OCI-LY1 (cell line): ENCODE measurements at regions not wholly inside any gene's neighbourhood (a gene's known extent, or its start where the extent isn't known, plus 50 kb on each side); places are given as distances from the start of the nearest gene placed in this dataset.

Source experiments
- H2AFZ ChIP-seq: fragments of 200-600 bp; sonication (generic), shearing (Covaris generic); 2 replicates; pipeline ENCODE4 v1.6.0; 2014; ENCODE audit warnings: antibody characterized with exemption, mild to moderate bottlenecking, low read length
- H3F3A ChIP-seq: fragments of 200-600 bp; sonication (generic), shearing (Covaris generic); 2 replicates; pipeline ENCODE4 v1.6.0; 2014; ENCODE audit warnings: mild to moderate bottlenecking, antibody characterized with exemption, low read length, moderate library complexity; ENCODE audit not compliant: insufficient read depth
- H3K27ac ChIP-seq: fragments of 200-600 bp; sonication (generic); 2 replicates; pipeline ENCODE4 v1.5.1; 2014; ENCODE audit warnings: low read length, mixed run types, mild to moderate bottlenecking, low read depth; ENCODE audit not compliant: poor library complexity, severe bottlenecking
- H3K27me3 ChIP-seq: fragments of 200-600 bp; sonication (generic); 2 replicates; pipeline ENCODE4 v1.6.0; 2014; ENCODE audit warnings: antibody characterized with exemption, mild to moderate bottlenecking, low read length, moderate library complexity; ENCODE audit not compliant: insufficient read depth
- H3K36me3 ChIP-seq: fragments of 200-600 bp; sonication (generic); 2 replicates; pipeline ENCODE4 v1.6.1; 2014; ENCODE audit warnings: mild to moderate bottlenecking, antibody characterized with exemption, low read length, moderate library complexity, mixed read lengths; ENCODE audit not compliant: insufficient read depth
- H3K4me1 ChIP-seq: fragments of 200-600 bp; sonication (generic); 2 replicates; pipeline ENCODE4 v1.5.1; 2014; ENCODE audit warnings: mild to moderate bottlenecking, low read length, moderate library complexity; ENCODE audit not compliant: insufficient read depth, severe bottlenecking
- H3K4me2 ChIP-seq: fragments of 200-600 bp; sonication (generic), shearing (Covaris generic); 2 replicates; pipeline ENCODE4 v1.6.1; 2014; ENCODE audit warnings: low read length
- H3K4me3 ChIP-seq: fragments of 200-600 bp; sonication (generic); 2 replicates; pipeline ENCODE4 v1.5.1; 2014; ENCODE audit warnings: low read length, low read depth, mild to moderate bottlenecking, mixed read lengths; ENCODE audit not compliant: poor library complexity, severe bottlenecking
- H3K79me2 ChIP-seq: fragments of 200-600 bp; shearing (Covaris generic); 2 replicates; pipeline ENCODE4 v1.6.1; 2016; ENCODE audit warnings: mixed run types, low read length, mixed read lengths; ENCODE audit not compliant: insufficient read depth
- H3K9ac ChIP-seq: fragments of 200-600 bp; sonication (generic), shearing (Covaris generic); 2 replicates; pipeline ENCODE4 v1.6.1; 2014; ENCODE audit warnings: mild to moderate bottlenecking, low read length, mixed read lengths
- H3K9me2 ChIP-seq: fragments of 200-600 bp; sonication (generic), shearing (Covaris generic); 2 replicates; pipeline ENCODE4 v1.6.1; 2014; ENCODE audit warnings: low read depth, mild to moderate bottlenecking, low read length, mixed read lengths
- H3K9me3 ChIP-seq: fragments of 200-600 bp; shearing (Covaris generic); 2 replicates; pipeline ENCODE4 v1.6.1; 2014; ENCODE audit warnings: low read length, mixed read lengths
- H4K20me1 ChIP-seq: fragments of 200-600 bp; sonication (generic), shearing (Covaris generic); 2 replicates; pipeline ENCODE4 v1.6.0; 2016; ENCODE audit warnings: mild to moderate bottlenecking, low read length; ENCODE audit not compliant: insufficient read depth
- CTCF ChIP-seq: fragments of 200-600 bp; sonication (generic), shearing (Covaris generic); IDR thresholded peaks from 2 replicates; pipeline ENCODE4 v1.5.1; 2017; ENCODE audit warnings: mild to moderate bottlenecking, antibody characterized with exemption, low read length, moderate library complexity, mixed read lengths
- EZH2 ChIP-seq: fragments of 200-600 bp; sonication (generic), shearing (Covaris generic); IDR thresholded peaks from 2 replicates; pipeline ENCODE4 v1.8.0; 2017; ENCODE audit warnings: borderline replicate concordance, mixed run types, mild to moderate bottlenecking, antibody characterized with exemption, low read length, moderate library complexity, mixed read lengths

DNA sequence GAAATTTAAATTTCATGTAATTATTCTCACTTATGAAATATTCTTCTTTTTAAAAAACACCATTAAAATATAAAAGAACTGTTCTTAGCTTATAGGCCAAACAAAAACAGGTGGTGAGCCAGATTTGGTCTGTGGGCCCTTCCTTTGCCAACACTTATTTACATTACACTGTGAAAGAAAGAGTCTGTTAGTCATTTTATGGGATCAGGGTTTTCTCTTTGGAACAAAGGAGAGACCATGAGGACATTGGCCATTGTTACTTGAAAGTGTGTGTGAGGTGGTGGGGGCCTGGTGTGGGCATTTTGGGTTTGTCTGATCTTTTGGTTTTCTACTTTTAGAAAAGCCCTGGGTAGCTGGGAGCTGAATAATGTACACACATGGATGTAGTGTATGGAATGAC is 62.7 kb downstream of the TTC6 start:
- Histone ChIP-seq H3K9me3 (no peaks in the 10 kb centered on the region), H3K27ac (no peak overlapping the region), H3K36me3 (no peaks in the 10 kb centered on the region), H3K9me2 (no peaks in the 10 kb centered on the region), H3F3A (no peaks in the 10 kb centered on the region), H2AFZ (no peak overlapping the region), H4K20me1 (no peaks in the 10 kb centered on the region), H3K79me2 (no peaks in the 10 kb centered on the region), H3K4me1 (no peaks in the 10 kb centered on the region), H3K4me3 (no peak overlapping the region), H3K27me3 (no peaks in the 10 kb centered on the region), H3K4me2 (no peak overlapping the region), H3K9ac (no peak overlapping the region)
- TF ChIP-seq CTCF: no peak
- TF ChIP-seq EZH2: no peak

GRCh38 chr14:37663498-37663897 is 68.1 kb downstream of the TTC6 start:
- Histone ChIP-seq H4K20me1 (no peaks in the 10 kb centered on the region), H3K4me1 (no peaks in the 10 kb centered on the region), H3K36me3 (no peaks in the 10 kb centered on the region), H3K79me2 (no peaks in the 10 kb centered on the region), H3K4me3 (no peak overlapping the region), H3K27me3 (no peaks in the 10 kb centered on the region), H3K4me2 (no peak overlapping the region), H2AFZ (no peak overlapping the region), H3F3A (no peaks in the 10 kb centered on the region), H3K27ac (no peak overlapping the region), H3K9me3 (no peaks in the 10 kb centered on the region), H3K9ac (no peak overlapping the region), H3K9me2 (no peaks in the 10 kb centered on the region)
- TF ChIP-seq EZH2: no peak
- TF ChIP-seq CTCF: no peak

DNA sequence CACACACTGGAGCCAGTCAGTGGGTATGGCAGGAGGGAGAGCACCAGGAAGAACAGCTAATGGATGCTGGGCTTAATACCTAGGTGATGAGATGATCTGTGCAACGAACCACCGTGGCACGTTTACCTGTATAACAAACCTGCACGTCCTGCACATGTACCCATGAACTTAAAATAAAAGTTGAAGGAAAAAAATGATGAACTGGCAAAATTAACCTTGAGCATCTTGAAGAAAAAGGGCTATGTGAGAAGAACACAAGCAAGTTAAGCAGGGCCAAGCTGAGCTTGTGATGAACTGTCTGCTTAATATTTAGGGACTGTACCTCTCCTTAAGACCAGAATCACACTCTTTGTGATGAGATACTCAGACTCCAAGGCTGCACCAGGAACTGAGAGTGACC is 70.0 kb downstream of the TTC6 start:
- no peaks in the 10 kb centered on the region for H3K79me2 ChIP-seq
- no peaks in the 10 kb centered on the region for H3K9me2 ChIP-seq
- H3K4me2 ChIP-seq: no peak overlapping the region
- no peak overlapping the region for H3K27ac ChIP-seq
- no peaks in the 10 kb centered on the region for H4K20me1 ChIP-seq
- H3K9me3 ChIP-seq: no peaks in the 10 kb centered on the region
- no peaks in the 10 kb centered on the region for H3F3A ChIP-seq
- H3K4me3 ChIP-seq: no peak overlapping the region
- H3K4me1 ChIP-seq: no peaks in the 10 kb centered on the region
- H3K36me3 ChIP-seq: no peaks in the 10 kb centered on the region
- no peak overlapping the region for H3K9ac ChIP-seq
- H3K27me3 ChIP-seq: no peaks in the 10 kb centered on the region
- TF ChIP-seq EZH2: no peak
- no peak for TF ChIP-seq CTCF
- no peak overlapping the region for H2AFZ ChIP-seq
